SK-N-SH (cell line): ENCODE measurements at regions not wholly inside any gene's neighbourhood (a gene's known extent, or its start where the extent isn't known, plus 50 kb on each side); places are given as distances from the start of the nearest gene placed in this dataset.

Experiments used
- CTCF ChIA-PET: fragments of 300-600, 350-600 bp; formaldehyde crosslinking; extraction: SDS; loops from one replicate; lab custom pipeline; 2021; lab: Yijun Ruan, JAX
- POLR2A ChIA-PET: fragments of 350-600 bp; sonication (Branson Sonifier 250); formaldehyde crosslinking; extraction: SDS; loops from one replicate; lab custom pipeline; 2020; ENCODE audit warnings: antibody characterized with exemption, inconsistent platforms; lab: Yijun Ruan, JAX
- DNase-seq: peaks from one replicate; pipeline ENCODE4 v3.0.0; 2012
- H2AFZ ChIP-seq: fragments of 200-600 bp; sonication (generic); 2 replicates; pipeline ENCODE4 v1.8.1; 2016; ENCODE audit warnings: antibody characterized with exemption, mild to moderate bottlenecking, low read depth
- H3F3A ChIP-seq: fragments of 200-600 bp; sonication (generic); replicated peaks from 2 replicates; pipeline ENCODE3; 2016; ENCODE audit warnings: antibody characterized with exemption, mild to moderate bottlenecking; ENCODE audit not compliant: insufficient read depth
- H3K27ac ChIP-seq, 2 experiments: fragments of 200-500 bp in 1 of 2; fragments of 200-600 bp in 1 of 2; sonication (Bioruptor generic) in 1 of 2; sonication (generic), shearing (Covaris generic) in 1 of 2; 2 replicates each; pipeline versions ENCODE4 v1.5.1 to v1.6.1; 2014 to 2016; ENCODE audit warnings: low read depth in 2 of 2, inconsistent platforms in 1 of 2, low read length in 1 of 2, mild to moderate bottlenecking in 1 of 2, mixed read lengths in 1 of 2
- H3K27me3 ChIP-seq: fragments of 200-600 bp; sonication (generic), shearing (Covaris generic); 2 replicates; pipeline ENCODE4 v1.6.1; 2016; ENCODE audit warnings: mixed run types; ENCODE audit not compliant: insufficient read depth
- H3K36me3 ChIP-seq, 2 experiments: fragments of 200-500 bp in 1 of 2; fragments of 200-600 bp in 1 of 2; sonication (Bioruptor generic) in 1 of 2; sonication (generic) in 1 of 2; replicated peaks in 1 of 2; 2 replicates each; pipeline versions ENCODE3 to v1.5.1; 2014 to 2016; ENCODE audit warnings: low read length in 1 of 2, mild to moderate bottlenecking in 1 of 2; ENCODE audit not compliant: insufficient read depth in 2 of 2, control insufficient read depth in 1 of 2
- H3K4me1 ChIP-seq, 2 experiments: fragments of 200-500 bp in 1 of 2; fragments of 200-600 bp in 1 of 2; sonication (Bioruptor generic) in 1 of 2; sonication (generic), shearing (Covaris generic) in 1 of 2; 2 replicates each; pipeline versions ENCODE4 v1.5.1 to v1.6.1; 2014 to 2016; ENCODE audit warnings: low read depth in 1 of 2, low read length in 1 of 2, mixed run types in 1 of 2; ENCODE audit not compliant: insufficient read depth in 2 of 2, control insufficient read depth in 1 of 2
- H3K4me2 ChIP-seq: fragments of 200-600 bp; sonication (generic), shearing (Covaris generic); 2 replicates; pipeline ENCODE4 v1.6.1; 2017; ENCODE audit warnings: mixed run types
- H3K4me3 ChIP-seq, 2 experiments: fragments of 200-500 bp in 1 of 2; fragments of 200-600 bp in 1 of 2; sonication (Bioruptor generic) in 1 of 2; sonication (generic), shearing (Covaris generic) in 1 of 2; 2 replicates each; pipeline versions ENCODE4 v1.5.1 to v1.8.1; 2014 to 2016; ENCODE audit warnings: low read depth in 2 of 2, inconsistent platforms in 1 of 2, low read length in 1 of 2, mild to moderate bottlenecking in 1 of 2, mixed read lengths in 1 of 2, moderate library complexity in 1 of 2
- H3K79me2 ChIP-seq: fragments of 200-600 bp; sonication (generic); 2 replicates; pipeline ENCODE4 v1.8.1; 2017; ENCODE audit warnings: mild to moderate bottlenecking; ENCODE audit not compliant: insufficient read depth
- H3K9ac ChIP-seq: fragments of 200-600 bp; sonication (generic); 2 replicates; pipeline ENCODE4 v1.6.1; 2017; ENCODE audit warnings: mixed run types
- H3K9me2 ChIP-seq: fragments of 200-600 bp; sonication (generic); 2 replicates; pipeline ENCODE4 v1.6.1; 2017; ENCODE audit warnings: mixed run types
- H3K9me3 ChIP-seq: fragments of 200-600 bp; sonication (generic); 2 replicates; pipeline ENCODE4 v1.6.1; 2017; ENCODE audit warnings: mixed run types, mild to moderate bottlenecking, moderate library complexity
- H4K20me1 ChIP-seq: fragments of 200-600 bp; sonication (generic); 2 replicates; pipeline ENCODE4 v1.6.1; 2017; ENCODE audit warnings: mild to moderate bottlenecking, mixed run types; ENCODE audit not compliant: insufficient read depth
- GATA2 ChIP-seq: sonication (generic); formaldehyde crosslinking; IDR thresholded peaks from 2 replicates; pipeline ENCODE4 v1.5.0; 2020; ENCODE audit warnings: mild to moderate bottlenecking, missing genetic modification reagents
- IRF3 ChIP-seq: fragments of 150-350 bp; IDR thresholded peaks from 2 replicates; pipeline ENCODE4 v1.6.1; 2016; ENCODE audit warnings: mild to moderate bottlenecking, low read depth, low read length
- JUND ChIP-seq: IDR thresholded peaks from 2 replicates; pipeline ENCODE4 v1.4.0; 2012
- MEF2A ChIP-seq: IDR thresholded peaks from 2 replicates; pipeline ENCODE4 v1.4.0; 2012; ENCODE audit warnings: low read depth, borderline replicate concordance
- NFIC ChIP-seq: IDR thresholded peaks from 2 replicates; pipeline ENCODE4 v1.4.0; 2012; ENCODE audit warnings: borderline replicate concordance
- NRF1 ChIP-seq: IDR thresholded peaks from 2 replicates; pipeline ENCODE4 v1.6.1; 2012; ENCODE audit warnings: low read depth, mild to moderate bottlenecking, low read length
- POLR2AphosphoS5 ChIP-seq: IDR thresholded peaks from 2 replicates; pipeline ENCODE4 v1.6.1; 2012; ENCODE audit warnings: low read depth, low read length
- RAD21 ChIP-seq: IDR thresholded peaks from 2 replicates; pipeline ENCODE4 v1.6.1; 2012; ENCODE audit warnings: mild to moderate bottlenecking, low read length
- RFX5 ChIP-seq: IDR thresholded peaks from 2 replicates; pipeline ENCODE4 v1.6.1; 2012; ENCODE audit warnings: mild to moderate bottlenecking, improper control_type of control experiment, low read length
- SMC3 ChIP-seq: IDR thresholded peaks from 2 replicates; pipeline ENCODE4 v1.6.1; 2012; ENCODE audit warnings: low read depth, low read length, improper control_type of control experiment
- TEAD4 ChIP-seq: IDR thresholded peaks from 2 replicates; pipeline ENCODE4 v1.4.0; 2012; ENCODE audit warnings: mild to moderate bottlenecking, borderline replicate concordance; ENCODE audit not compliant: insufficient read depth
- WGBS: methylation state at CpG from one replicate; pipeline ENCODE4 v1.1.6; 2017; ENCODE audit warnings: low lambda C conversion rate; 5-methylcytosine and 5-hydroxymethylcytosine counted together
- TF ChIP-seq, protein P1 (sequence below): IDR thresholded peaks from 2 replicates; pipeline ENCODE4 v1.4.0; 2012; ENCODE audit warnings: low read depth, borderline replicate concordance
- TF ChIP-seq, protein P2 (sequence below): IDR thresholded peaks from 2 replicates; pipeline ENCODE4 v1.4.0; 2012; ENCODE audit warnings: low read depth
- TF ChIP-seq, protein P3 (sequence below): fragments of 200-600 bp; sonication (generic); IDR thresholded peaks from 2 replicates; pipeline ENCODE4 v1.6.1; 2017; ENCODE audit warnings: antibody characterized with exemption, mild to moderate bottlenecking, moderate library complexity

- no peak overlapping the region for H3K9ac ChIP-seq
- no peaks in the 10 kb centered on the region for H3K36me3 ChIP-seq
- no peak overlapping the region for H3K27ac ChIP-seq
- ChIA-PET CTCF (interaction anchor here (0.6 kb wide), 1 partner anchor 201 kb away, joined by 3 read pairs; no protein-coding TSS in a partner anchor), POLR2A (interaction anchor here (0.6 kb wide), 1 partner anchor 1358 kb away, joined by 4 read pairs; no protein-coding TSS in a partner anchor)
- H3K4me3 ChIP-seq, result no peak overlapping the region
- DNase-seq, result no peak
- no peaks in the 10 kb centered on the region for H3F3A ChIP-seq
- H2AFZ ChIP-seq, result no peak overlapping the region
- H3K9me3 ChIP-seq, result no peaks in the 10 kb centered on the region
- no peak for TF ChIP-seq MEF2A
- H3K4me2 ChIP-seq, result no peak overlapping the region
- no peaks in the 10 kb centered on the region for H3K27me3 ChIP-seq
- H4K20me1 ChIP-seq, result no peaks in the 10 kb centered on the region
- H3K9me2 ChIP-seq, result no peaks in the 10 kb centered on the region
- H3K79me2 ChIP-seq, result no peaks in the 10 kb centered on the region
- WGBS, result 24% methylated on average over 1 of the region's 1 CpG
- no peaks in the 10 kb centered on the region; a peak in 2 of 4 replicates for H3K4me1 ChIP-seq
These were observed 457.1 kb downstream of the QKI start for GRCh38 chr6:163871616-163872015.

DNA sequence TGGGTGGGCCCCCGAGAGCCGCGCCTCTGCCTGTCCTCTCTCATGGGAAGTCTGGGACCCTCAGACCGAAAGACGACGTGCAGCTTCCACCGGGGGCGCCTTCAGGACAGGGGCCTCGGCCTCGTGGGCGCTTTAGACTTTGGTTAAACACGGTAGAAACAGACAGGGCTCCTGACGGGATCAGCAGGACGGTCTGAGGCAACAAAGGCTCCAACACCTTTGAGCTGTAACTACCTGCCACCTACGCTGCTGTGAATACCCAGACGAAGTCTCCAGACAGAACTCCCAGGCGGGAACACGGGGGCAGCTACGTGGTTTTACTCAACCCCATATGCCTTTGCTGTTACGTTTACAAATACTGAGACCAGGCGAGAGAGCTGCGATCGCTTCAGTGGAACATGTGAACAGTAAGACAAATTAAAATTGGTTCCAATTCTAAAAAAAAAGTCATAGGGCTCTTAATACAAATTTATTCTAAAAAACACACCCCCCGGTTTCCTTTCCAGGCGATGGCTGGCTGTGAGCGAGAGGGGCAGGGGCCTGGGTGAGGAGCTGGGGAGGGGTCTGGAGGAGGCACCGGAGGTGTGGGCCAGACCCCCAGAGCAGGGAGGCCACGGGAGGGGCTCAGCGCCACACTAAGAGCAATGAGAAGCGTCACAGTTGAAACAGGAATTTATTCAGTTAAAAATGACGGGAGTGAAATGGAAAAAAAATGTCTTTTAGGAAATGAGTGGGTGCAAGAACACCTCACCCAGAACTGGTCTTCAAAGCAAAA, 453.2 kb downstream of the QKI start:
- Histone ChIP-seq H3K27me3 (no peaks in the 10 kb centered on the region), H3K79me2 (no peaks in the 10 kb centered on the region), H3F3A (no peaks in the 10 kb centered on the region), H3K4me1 (no peaks in the 10 kb centered on the region; a peak in 1 of 4 replicates), H3K36me3 (no peaks in the 10 kb centered on the region), H3K27ac (no peak overlapping the region), H4K20me1 (no peaks in the 10 kb centered on the region), H3K4me3 (no peak overlapping the region), H2AFZ (no peak overlapping the region), H3K9me3 (no peaks in the 10 kb centered on the region), H3K4me2 (no peak overlapping the region), H3K9ac (no peak overlapping the region), H3K9me2 (no peaks in the 10 kb centered on the region)
- DNase-seq, result no peak
- ChIA-PET POLR2A (no interaction called here), CTCF (interaction anchor here (0.8 kb wide), 1 partner anchor 11 kb away, joined by 3 read pairs; no protein-coding TSS in a partner anchor)
- 76% methylated on average over 30 of the region's 31 CpGs for WGBS
- TF ChIP-seq, protein P1, sequence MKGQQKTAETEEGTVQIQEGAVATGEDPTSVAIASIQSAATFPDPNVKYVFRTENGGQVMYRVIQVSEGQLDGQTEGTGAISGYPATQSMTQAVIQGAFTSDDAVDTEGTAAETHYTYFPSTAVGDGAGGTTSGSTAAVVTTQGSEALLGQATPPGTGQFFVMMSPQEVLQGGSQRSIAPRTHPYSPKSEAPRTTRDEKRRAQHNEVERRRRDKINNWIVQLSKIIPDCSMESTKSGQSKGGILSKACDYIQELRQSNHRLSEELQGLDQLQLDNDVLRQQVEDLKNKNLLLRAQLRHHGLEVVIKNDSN, result no peak
- TF ChIP-seq, protein P2, sequence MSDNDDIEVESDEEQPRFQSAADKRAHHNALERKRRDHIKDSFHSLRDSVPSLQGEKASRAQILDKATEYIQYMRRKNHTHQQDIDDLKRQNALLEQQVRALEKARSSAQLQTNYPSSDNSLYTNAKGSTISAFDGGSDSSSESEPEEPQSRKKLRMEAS, result no peak
- no peak for TF ChIP-seq IRF3

DNA sequence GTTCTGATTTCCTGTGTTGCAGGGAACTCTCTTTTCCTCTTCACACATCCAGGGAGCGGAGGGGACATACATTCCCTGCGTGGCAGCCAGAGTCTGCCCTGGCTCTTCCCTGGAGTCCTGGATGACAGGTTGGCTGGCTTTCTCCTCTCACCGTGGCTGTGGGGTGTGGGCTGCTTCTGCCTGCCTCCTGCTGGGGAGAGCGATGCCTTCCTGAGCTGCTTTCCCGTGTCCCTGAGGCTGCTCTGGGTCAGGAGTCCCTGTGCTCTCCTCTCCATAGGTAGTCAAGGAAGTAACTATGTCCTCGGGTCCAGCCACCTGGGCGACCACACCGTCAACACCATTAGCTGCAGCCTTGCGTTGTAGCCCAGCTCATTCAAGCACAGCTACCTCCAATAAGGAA, 451.7 kb downstream of the QKI start:
- H3K27ac ChIP-seq, result no peak overlapping the region
- no peaks in the 10 kb centered on the region for H3F3A ChIP-seq
- no peaks in the 10 kb centered on the region for H3K79me2 ChIP-seq
- no peak for DNase-seq
- no peaks in the 10 kb centered on the region for H4K20me1 ChIP-seq
- 78% methylated on average over 4 of the region's 9 CpGs for WGBS
- no peak overlapping the region for H3K4me2 ChIP-seq
- H3K4me1 ChIP-seq, result no peaks in the 10 kb centered on the region; a peak in 1 of 4 replicates
- no peaks in the 10 kb centered on the region for H3K36me3 ChIP-seq
- no peaks in the 10 kb centered on the region for H3K9me3 ChIP-seq
- CTCF ChIA-PET, result no interaction called here
- no peak overlapping the region for H3K4me3 ChIP-seq
- no peak overlapping the region for H2AFZ ChIP-seq
- no peaks in the 10 kb centered on the region for H3K27me3 ChIP-seq
- H3K9me2 ChIP-seq, result no peaks in the 10 kb centered on the region
- no peak overlapping the region for H3K9ac ChIP-seq
- POLR2A ChIA-PET, result no interaction called here
- TF ChIP-seq NFIC (no peak), SMC3 (no peak), RFX5 (no peak), JUND (no peak), GATA2 (CRISPR knock-in tag) (no peak), NRF1 (no peak), RAD21 (no peak), POLR2AphosphoS5 (no peak), TEAD4 (no peak)
- TF ChIP-seq, protein P3, sequence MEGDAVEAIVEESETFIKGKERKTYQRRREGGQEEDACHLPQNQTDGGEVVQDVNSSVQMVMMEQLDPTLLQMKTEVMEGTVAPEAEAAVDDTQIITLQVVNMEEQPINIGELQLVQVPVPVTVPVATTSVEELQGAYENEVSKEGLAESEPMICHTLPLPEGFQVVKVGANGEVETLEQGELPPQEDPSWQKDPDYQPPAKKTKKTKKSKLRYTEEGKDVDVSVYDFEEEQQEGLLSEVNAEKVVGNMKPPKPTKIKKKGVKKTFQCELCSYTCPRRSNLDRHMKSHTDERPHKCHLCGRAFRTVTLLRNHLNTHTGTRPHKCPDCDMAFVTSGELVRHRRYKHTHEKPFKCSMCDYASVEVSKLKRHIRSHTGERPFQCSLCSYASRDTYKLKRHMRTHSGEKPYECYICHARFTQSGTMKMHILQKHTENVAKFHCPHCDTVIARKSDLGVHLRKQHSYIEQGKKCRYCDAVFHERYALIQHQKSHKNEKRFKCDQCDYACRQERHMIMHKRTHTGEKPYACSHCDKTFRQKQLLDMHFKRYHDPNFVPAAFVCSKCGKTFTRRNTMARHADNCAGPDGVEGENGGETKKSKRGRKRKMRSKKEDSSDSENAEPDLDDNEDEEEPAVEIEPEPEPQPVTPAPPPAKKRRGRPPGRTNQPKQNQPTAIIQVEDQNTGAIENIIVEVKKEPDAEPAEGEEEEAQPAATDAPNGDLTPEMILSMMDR, result no peak
- TF ChIP-seq, protein P2, result no peak
- TF ChIP-seq, protein P1, result no peak
